ENCODE measurements at regions not wholly inside any gene's neighbourhood (a gene's known extent, or its start where the extent isn't known, plus 50 kb on each side); places are given as distances from the start of the nearest gene placed in this dataset.

DNA sequence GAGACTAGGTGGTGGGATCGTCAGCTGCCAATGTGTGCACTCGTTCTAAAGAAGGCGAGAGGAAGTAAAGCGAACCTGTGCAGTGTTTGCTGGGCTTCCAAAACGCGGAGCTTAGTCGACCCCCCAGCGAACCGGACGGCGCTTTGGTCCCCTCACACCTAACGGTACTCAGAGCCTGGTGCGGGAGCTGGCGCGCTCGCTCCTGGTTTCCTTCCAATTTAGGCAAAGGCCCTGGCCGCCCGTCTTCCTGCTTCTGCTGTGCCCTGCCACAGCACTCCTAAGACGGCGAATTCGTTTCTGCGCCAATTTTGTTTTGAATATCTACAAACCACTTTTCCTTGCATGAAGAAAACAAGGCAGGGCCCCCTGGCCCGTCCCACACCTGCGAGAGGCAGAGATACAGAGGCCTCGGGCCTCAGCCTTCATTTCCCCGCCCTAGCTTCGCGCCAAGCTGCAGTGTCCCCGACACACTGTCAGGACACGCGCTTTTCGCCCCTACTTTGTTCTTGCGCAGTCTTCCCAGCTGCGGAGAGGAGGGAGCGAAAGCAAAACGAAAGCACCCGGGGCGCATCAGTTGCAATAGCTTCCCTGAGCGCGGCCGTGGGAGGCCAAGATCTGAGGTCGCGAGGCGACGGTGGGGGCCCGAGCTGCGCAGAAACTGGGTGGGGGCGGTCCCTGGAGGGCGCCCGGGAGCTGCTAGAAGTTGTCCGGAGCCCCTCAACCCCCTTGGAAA, 111.9 kb downstream of the KCNRG start:
- POLR2A ChIA-PET, result interaction anchor here (1.7 to 4.3 kb wide), 2 partner anchors 46 to 130 kb away, joined by 6 to 50 read pairs; partner anchors contain the start of gene TRIM13
- Histone ChIP-seq H3K36me3 (ENCODE audit: control insufficient read depth in 2 of 2, insufficient read depth in 1 of 2, low read length in 2 of 2) (no peaks in the 10 kb centered on the region), H3K4me1 (ENCODE audit: control insufficient read depth, insufficient read depth, low read length) (no peaks in the 10 kb centered on the region; the same call in 1 of the 2 replicates), H3K27ac (ENCODE audit: extremely low read depth, low read depth, low read length) (peak overlapping the region; percentile 99; the same call in 1 of the 2 replicates), H3K9me3 (ENCODE audit: control insufficient read depth, insufficient read depth, low read depth, low read length) (no peaks in the 10 kb centered on the region), H3K4me3 (ENCODE audit: low read depth, low read length) (no peak overlapping the region)
- CTCF ChIA-PET, result interaction anchor here (0.5 kb wide), 1 partner anchor 38 kb away, joined by 3 read pairs; no protein-coding TSS in a partner anchor
- no peak for TF ChIP-seq ZNF830 (tag by site-specific recombination; IDR thresholded peaks at IDR 0.05; ENCODE audit: low read depth)
- TF ChIP-seq ZNF302 (tag by site-specific recombination; IDR thresholded peaks at IDR 0.05; ENCODE audit: low read depth), result no peak
- TF ChIP-seq ZNF2 (tag by site-specific recombination; IDR thresholded peaks at IDR 0.05), result no peak
- no peak for TF ChIP-seq ZBTB20 (tag by site-specific recombination; IDR thresholded peaks at IDR 0.05)
- peak; percentile 53; the same call in 1 of the 2 replicates for TF ChIP-seq ZNF596 (tag by site-specific recombination; IDR thresholded peaks at IDR 0.05)

DNA sequence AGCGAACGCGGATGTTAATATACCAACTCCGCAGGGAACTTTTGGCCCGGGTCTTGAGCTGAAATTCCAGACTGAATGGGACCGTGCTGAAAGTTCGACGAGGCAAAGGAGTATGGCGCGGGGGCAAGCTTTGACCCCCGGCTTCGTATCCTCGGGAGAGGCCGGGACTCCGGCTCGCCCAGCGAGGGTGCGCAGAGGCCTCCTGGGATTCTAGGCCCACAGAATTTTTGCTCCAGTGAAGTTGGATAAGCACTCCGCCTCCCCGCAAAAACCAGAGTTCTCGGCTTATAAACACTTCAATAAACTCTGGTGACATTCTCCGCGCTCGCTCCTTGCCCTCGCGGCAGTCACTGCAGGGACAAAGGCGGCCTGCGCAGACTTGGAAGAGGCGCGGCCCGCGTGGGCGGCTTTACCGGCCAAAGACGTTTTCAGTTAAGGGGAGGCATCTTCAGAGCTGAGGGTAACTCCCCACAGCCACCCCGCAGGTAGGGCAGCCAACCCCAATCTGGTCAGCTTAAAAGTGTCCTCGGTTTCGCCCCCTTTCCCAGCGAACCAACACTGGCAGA, 112.6 kb downstream of the KCNRG start:
- ChIA-PET POLR2A (no interaction called here), CTCF (interaction anchor here (0.5 kb wide), 1 partner anchor 38 kb away, joined by 3 read pairs; no protein-coding TSS in a partner anchor)
- Histone ChIP-seq H3K4me1 (ENCODE audit: control insufficient read depth, insufficient read depth, low read length) (no peaks in the 10 kb centered on the region; the same call in 1 of the 2 replicates), H3K27ac (ENCODE audit: extremely low read depth, low read depth, low read length) (no peak overlapping the region), H3K9me3 (ENCODE audit: control insufficient read depth, insufficient read depth, low read depth, low read length) (no peaks in the 10 kb centered on the region), H3K4me3 (ENCODE audit: low read depth, low read length) (no peak overlapping the region), H3K36me3 (ENCODE audit: control insufficient read depth in 2 of 2, insufficient read depth in 1 of 2, low read length in 2 of 2) (no peaks in the 10 kb centered on the region)
- no peak for TF ChIP-seq ZNF529 (tag by site-specific recombination; IDR thresholded peaks at IDR 0.05; ENCODE audit: insufficient replicate concordance)
- TF ChIP-seq MYNN (tag by site-specific recombination; IDR thresholded peaks at IDR 0.05; ENCODE audit: borderline replicate concordance), result no peak
- no peak for TF ChIP-seq ZNF664 (tag by site-specific recombination; IDR thresholded peaks at IDR 0.05)
- no peak for TF ChIP-seq ZFP69B (tag by site-specific recombination; IDR thresholded peaks at IDR 0.05)
- no peak for TF ChIP-seq MZF1 (tag by site-specific recombination; IDR thresholded peaks at IDR 0.05; ENCODE audit: borderline replicate concordance)
- no peak for TF ChIP-seq ZNF184 (tag by site-specific recombination; IDR thresholded peaks at IDR 0.05)
- TF ChIP-seq ZXDB (tag by site-specific recombination; IDR thresholded peaks at IDR 0.05), result no peak
- TF ChIP-seq, protein P1, sequence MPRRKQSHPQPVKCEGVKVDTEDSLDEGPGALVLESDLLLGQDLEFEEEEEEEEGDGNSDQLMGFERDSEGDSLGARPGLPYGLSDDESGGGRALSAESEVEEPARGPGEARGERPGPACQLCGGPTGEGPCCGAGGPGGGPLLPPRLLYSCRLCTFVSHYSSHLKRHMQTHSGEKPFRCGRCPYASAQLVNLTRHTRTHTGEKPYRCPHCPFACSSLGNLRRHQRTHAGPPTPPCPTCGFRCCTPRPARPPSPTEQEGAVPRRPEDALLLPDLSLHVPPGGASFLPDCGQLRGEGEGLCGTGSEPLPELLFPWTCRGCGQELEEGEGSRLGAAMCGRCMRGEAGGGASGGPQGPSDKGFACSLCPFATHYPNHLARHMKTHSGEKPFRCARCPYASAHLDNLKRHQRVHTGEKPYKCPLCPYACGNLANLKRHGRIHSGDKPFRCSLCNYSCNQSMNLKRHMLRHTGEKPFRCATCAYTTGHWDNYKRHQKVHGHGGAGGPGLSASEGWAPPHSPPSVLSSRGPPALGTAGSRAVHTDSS (tag by site-specific recombination; IDR thresholded peaks at IDR 0.05), result no peak
- no peak for TF ChIP-seq ZNF677 (tag by site-specific recombination; IDR thresholded peaks at IDR 0.05)
- TF ChIP-seq ZBTB11 (tag by site-specific recombination; conservative IDR thresholded peaks at IDR 0.05; ENCODE audit: low read depth), result no peak
- TF ChIP-seq ZNF239 (tag by site-specific recombination; IDR thresholded peaks at IDR 0.05), result no peak
- TF ChIP-seq ZNF169 (tag by site-specific recombination; IDR thresholded peaks at IDR 0.05), result no peak
- no peak for TF ChIP-seq ZNF248 (tag by site-specific recombination; IDR thresholded peaks at IDR 0.05)
- no peak for TF ChIP-seq ZBTB20 (tag by site-specific recombination; IDR thresholded peaks at IDR 0.05)
- TF ChIP-seq ZNF174 (tag by site-specific recombination; IDR thresholded peaks at IDR 0.05), result no peak
- TF ChIP-seq GLI2 (tag by site-specific recombination; IDR thresholded peaks at IDR 0.05; ENCODE audit: borderline replicate concordance, low read depth), result no peak
- TF ChIP-seq ZNF530 (tag by site-specific recombination; IDR thresholded peaks at IDR 0.05; ENCODE audit: low read depth), result no peak
- TF ChIP-seq ZNF404 (tag by site-specific recombination; IDR thresholded peaks at IDR 0.05), result no peak
- TF ChIP-seq ZNF670 (tag by site-specific recombination; IDR thresholded peaks at IDR 0.05; ENCODE audit: low read depth), result no peak

Data from HEK293 (cell line).